Chondrocyte (in vitro differentiated cells): ENCODE measurements at regions not wholly inside any gene's neighbourhood (a gene's known extent, or its start where the extent isn't known, plus 50 kb on each side); places are given as distances from the start of the nearest gene placed in this dataset.

Experiments
- DNase-seq: peaks from one replicate; pipeline ENCODE4 v3.0.0; 2021; ENCODE audit warnings: mixed read lengths, low spot score
- H3K27ac Mint-ChIP-seq: one replicate; pipeline ENCODE4 v1.8.0; 2021; ENCODE audit warnings: mild to moderate bottlenecking, moderate library complexity, mixed read lengths; ENCODE audit not compliant: unreplicated experiment
- H3K27me3 Mint-ChIP-seq: 2 replicates; pipeline ENCODE4 v1.8.0; 2021; ENCODE audit warnings: low read depth, mixed read lengths
- H3K36me3 Mint-ChIP-seq: 2 replicates; pipeline ENCODE4 v1.8.0; 2021; ENCODE audit warnings: low read depth, mixed read lengths
- H3K4me1 Mint-ChIP-seq: 2 replicates; pipeline ENCODE4 v1.8.0; 2021; ENCODE audit warnings: low read depth, mild to moderate bottlenecking, mixed read lengths
- H3K4me3 Mint-ChIP-seq: one replicate; pipeline ENCODE4 v1.8.0; 2021; ENCODE audit warnings: mild to moderate bottlenecking, moderate library complexity, mixed read lengths; ENCODE audit not compliant: unreplicated experiment
- H3K9me3 Mint-ChIP-seq: 2 replicates; pipeline ENCODE4 v1.8.0; 2021; ENCODE audit warnings: low read depth, mixed read lengths
- TF ChIP-seq, protein P1 (sequence below): fragments of 200-600 bp; sonication (generic); IDR thresholded peaks from 2 replicates; pipeline ENCODE4 v1.5.0; 2021; ENCODE audit warnings: antibody characterized with exemption, mild to moderate bottlenecking, moderate library complexity

DNA sequence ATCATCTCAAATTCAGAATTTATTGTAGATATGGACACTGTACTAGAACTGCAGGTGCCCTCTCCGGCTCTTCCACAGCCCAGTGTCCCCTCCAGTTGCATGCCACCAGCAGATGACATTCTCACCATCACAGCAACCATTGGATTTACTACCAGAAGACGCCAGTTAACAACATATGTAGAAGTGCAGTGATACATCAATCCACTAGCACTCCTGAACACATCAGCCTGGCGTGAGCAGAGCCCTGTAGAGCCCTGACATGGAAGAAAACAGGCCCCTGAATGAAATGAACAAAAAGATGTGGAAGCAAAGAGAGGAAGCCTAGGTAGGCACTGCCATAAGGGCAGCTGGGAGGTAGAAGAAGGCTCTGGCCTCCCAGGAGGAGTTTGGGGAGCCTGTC, 73.1 kb upstream of the GALNT2 start:
- Mint-ChIP-seq H3K4me3 (no peak overlapping the region), H3K36me3 (no peaks in the 10 kb centered on the region), H3K27me3 (peaks cover 3% of the 10 kb centered on the region), H3K27ac (no peak overlapping the region), H3K4me1 (peaks cover 2% of the 10 kb centered on the region), H3K9me3 (no peaks in the 10 kb centered on the region)
- TF ChIP-seq, protein P1, sequence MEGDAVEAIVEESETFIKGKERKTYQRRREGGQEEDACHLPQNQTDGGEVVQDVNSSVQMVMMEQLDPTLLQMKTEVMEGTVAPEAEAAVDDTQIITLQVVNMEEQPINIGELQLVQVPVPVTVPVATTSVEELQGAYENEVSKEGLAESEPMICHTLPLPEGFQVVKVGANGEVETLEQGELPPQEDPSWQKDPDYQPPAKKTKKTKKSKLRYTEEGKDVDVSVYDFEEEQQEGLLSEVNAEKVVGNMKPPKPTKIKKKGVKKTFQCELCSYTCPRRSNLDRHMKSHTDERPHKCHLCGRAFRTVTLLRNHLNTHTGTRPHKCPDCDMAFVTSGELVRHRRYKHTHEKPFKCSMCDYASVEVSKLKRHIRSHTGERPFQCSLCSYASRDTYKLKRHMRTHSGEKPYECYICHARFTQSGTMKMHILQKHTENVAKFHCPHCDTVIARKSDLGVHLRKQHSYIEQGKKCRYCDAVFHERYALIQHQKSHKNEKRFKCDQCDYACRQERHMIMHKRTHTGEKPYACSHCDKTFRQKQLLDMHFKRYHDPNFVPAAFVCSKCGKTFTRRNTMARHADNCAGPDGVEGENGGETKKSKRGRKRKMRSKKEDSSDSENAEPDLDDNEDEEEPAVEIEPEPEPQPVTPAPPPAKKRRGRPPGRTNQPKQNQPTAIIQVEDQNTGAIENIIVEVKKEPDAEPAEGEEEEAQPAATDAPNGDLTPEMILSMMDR, result no peak
- no peak for DNase-seq

DNA sequence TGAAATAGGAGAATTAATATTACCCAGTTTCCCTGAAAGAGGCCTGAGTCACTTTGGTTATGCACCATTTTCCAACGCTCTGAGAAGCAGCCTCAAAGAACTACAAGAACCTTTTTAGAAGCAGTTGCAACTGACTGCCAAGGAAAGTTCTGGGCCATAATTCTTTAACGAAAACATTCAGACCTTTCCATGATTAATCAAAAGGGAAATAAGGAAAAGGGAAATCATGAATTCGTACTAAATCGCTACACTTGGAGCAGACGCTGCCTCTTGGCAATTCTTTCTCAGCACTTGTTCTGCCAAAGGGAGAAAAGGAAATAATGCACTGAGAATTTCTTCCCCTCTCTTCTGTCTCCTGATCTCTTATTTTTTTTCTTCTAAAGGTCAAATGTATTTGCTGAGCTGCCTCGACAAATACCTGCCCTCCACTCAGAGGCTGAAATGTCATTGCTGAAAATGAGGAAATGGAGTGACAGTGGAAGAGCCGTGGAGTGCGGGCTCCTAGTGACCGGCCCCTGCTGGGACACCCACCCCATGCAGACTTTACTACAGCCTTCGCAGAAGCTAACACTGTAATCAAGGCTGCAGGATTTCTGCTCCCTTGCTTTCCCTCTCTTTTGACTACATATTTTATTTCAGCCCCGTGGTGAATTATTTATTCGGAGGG, 67.9 kb upstream of the GALNT2 start:
- H3K36me3 Mint-ChIP-seq, result no peaks in the 10 kb centered on the region
- TF ChIP-seq, protein P1, result no peak
- no peak overlapping the region for H3K27ac Mint-ChIP-seq
- no peak overlapping the region for H3K4me3 Mint-ChIP-seq
- H3K9me3 Mint-ChIP-seq, result no peaks in the 10 kb centered on the region
- no peak for DNase-seq
- H3K4me1 Mint-ChIP-seq, result peaks cover 6% of the 10 kb centered on the region
- peaks cover 2% of the 10 kb centered on the region for H3K27me3 Mint-ChIP-seq

DNA sequence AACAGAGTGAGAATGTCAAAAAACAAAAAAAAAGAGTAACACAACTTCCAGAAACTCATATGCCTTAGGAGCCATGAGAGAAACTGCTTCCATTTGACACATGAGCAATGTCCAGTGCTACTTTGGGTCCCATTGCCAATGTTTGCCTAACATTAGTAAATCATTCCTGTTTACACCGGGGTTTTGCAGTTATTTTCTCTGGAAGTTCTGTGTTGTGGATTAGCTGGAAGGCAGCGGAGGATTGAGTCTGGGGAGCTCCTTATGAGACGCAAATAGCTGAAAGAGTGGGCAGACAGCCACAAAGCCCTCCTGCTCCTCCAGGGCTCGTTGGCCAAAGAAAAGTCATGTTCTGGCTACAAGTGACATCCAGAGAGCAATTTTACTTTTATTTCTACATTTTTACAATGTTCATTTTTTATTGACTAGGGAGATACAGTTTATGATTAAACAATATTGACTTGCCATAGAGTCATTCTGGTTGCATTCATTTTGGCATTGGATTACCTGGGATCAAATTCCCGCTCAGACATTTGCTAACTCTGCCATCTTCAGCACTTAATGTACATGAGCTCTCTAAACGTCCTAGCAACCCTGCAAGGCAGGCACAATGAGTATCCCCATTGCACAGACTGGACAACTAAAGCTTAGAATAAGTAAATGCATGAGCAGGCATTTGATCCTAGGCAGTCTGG, 66.4 kb upstream of the GALNT2 start:
- Mint-ChIP-seq H3K9me3 (no peaks in the 10 kb centered on the region), H3K4me1 (peaks cover 6% of the 10 kb centered on the region), H3K4me3 (no peak overlapping the region), H3K27ac (no peak overlapping the region), H3K36me3 (no peaks in the 10 kb centered on the region), H3K27me3 (peaks cover 7% of the 10 kb centered on the region)
- no peak for DNase-seq
- TF ChIP-seq, protein P1, result no peak

DNA sequence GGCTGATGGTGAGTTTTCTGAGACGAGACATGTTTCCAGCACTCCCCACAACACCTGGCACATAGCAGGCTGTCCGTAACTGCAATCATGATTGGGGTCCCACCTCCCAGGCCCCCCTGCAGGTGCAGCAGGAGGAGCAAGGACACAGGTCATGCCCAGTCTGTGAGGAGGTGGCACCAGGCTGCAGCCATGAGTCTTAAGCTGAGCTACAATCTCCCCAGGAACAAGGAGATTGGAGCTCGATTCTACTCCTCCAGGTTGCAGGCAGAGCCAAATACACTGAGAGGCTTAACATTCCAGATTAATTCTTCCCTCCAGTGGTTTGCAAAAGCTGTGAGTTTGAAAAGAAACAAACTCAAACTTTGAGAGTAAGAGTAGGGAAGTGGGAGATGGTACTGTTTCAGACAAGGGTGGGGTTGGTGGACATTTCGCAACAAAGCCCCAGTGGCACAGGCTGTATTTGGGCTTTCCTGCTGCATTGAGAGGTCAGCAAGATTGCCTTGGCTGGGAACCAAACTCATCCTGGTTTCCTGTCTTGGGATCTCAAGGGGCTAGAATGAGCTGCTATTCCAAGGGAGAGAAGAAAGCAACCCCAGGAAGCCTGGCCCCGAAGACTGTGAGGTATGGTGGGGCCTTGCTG, 64.8 kb upstream of the GALNT2 start:
- Mint-ChIP-seq H3K27me3 (peaks cover 13% of the 10 kb centered on the region), H3K27ac (no peak overlapping the region), H3K36me3 (no peaks in the 10 kb centered on the region), H3K9me3 (no peaks in the 10 kb centered on the region), H3K4me1 (peaks cover 6% of the 10 kb centered on the region), H3K4me3 (no peak overlapping the region)
- TF ChIP-seq, protein P1, result no peak
- DNase-seq, result no peak

GRCh38 chr1:230003409-230003808, 63.6 kb upstream of the GALNT2 start:
- H3K27ac Mint-ChIP-seq, result no peak overlapping the region
- no peaks in the 10 kb centered on the region for H3K36me3 Mint-ChIP-seq
- DNase-seq, result no peak
- H3K9me3 Mint-ChIP-seq, result no peaks in the 10 kb centered on the region
- peaks cover 6% of the 10 kb centered on the region for H3K4me1 Mint-ChIP-seq
- TF ChIP-seq, protein P1, result no peak
- H3K4me3 Mint-ChIP-seq, result no peak overlapping the region
- peaks cover 13% of the 10 kb centered on the region for H3K27me3 Mint-ChIP-seq
